ENCODE measurements at regions not wholly inside any gene's neighbourhood (a gene's known extent, or its start where the extent isn't known, plus 50 kb on each side); places are given as distances from the start of the nearest gene placed in this dataset.

DNA sequence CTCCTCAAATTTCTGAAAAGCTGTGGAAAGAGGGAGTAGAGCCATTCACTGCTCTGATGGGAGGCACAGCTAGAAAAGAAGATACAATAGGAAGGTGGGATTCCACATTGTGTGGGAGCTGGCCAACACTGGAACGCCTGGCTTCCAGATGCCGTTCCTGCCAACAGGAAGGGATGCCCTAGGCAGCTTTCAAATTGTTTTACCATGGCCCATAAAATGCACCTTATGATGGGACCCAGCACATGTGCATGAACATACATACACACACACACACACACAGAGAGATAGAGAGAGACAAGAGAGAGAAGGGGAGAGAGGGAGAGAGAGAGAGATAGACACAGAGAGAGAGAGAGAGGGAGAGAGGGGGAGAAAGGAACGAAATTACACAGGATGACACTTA lies 86.1 kb upstream of the BZW1 start:
- DNase-seq, result no peak

DNA sequence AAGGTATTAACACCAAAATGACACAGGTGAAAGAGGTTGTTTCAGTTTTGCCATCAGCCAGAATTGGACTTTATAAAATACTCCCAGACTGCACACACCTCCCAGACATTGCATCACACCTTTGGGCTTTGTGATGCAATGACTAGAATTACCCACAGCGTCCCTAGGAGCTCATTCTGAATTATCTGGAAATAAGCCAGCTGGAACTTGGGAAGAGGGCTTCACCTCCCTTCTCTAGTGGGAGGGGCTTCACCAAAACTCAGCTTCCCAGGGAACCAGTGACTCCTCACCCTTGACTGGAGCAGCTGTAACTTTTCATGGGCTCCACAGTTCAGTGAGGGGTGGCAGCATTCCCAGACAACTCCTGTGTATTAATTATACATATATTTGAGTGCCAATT lies 83.1 kb upstream of the BZW1 start:
- DNase-seq, result no peak

DNA sequence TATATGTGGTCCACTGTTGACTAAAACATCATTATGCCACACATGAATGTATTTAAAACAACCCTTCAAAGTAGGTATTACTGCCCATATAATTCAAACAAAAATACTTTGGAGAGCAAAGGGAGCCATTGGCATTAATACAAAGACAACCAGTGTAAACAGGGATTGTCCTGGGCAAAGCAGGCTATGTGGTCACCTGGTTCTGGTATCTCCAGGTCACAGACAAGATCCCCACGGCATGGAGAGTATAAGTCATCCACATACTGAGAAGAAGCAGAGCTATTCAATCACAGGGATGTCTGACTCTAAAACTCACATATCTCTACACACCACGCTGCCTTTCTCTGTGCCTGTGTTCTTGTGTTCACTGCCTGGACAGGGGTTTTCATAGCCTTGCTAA lies 81.4 kb upstream of the BZW1 start:
- no peak for DNase-seq

DNA sequence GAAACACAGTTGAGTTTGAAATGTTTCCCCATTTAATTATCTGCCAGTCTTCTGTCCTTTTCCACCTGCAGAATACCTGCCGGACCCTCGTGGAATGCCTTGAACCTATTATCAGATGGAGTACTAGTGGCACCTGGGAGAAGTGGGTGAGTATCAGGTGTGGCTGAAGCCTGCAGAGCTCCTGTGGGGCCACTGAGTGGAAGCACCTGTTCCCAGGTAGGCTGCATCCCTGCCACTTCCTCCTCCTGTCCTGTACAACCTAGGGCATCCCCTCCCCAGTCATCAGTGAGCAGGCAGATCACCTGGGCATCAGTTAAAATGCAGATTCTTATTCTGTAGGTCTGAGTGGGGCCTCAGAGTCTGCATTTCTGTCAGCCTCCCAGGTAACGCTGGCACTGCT lies 80.8 kb upstream of the BZW1 start:
- DNase-seq, result no peak

- no peak for DNase-seq
Observed at GRCh38 chr2:200732866-200733265, 78.8 kb upstream of the BZW1 start.

DNA sequence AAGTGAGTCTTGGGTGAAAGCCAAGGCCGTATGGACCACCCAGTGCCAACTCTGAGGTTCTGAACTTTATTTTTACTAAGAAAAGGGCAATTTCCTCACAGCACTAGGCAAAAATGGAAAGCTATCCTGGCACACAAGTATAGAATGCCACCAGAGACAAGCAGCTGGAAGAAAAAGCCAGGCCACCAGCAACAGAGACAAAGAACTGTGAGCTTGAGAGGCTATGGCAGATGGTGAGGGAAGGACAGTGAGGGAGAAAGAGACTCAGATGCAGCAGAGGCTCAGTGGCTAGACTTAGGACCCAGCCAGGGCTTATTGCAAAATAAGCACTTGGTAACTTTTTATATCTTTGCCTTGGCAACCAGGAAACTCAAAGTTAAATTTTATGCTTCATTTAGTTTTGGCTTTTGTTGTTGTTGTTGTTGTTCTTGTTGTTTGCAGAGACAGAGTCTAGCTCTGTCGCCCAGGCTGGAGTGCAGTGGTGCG lies 78.0 kb upstream of the BZW1 start:
- DNase-seq, result no peak

DNA sequence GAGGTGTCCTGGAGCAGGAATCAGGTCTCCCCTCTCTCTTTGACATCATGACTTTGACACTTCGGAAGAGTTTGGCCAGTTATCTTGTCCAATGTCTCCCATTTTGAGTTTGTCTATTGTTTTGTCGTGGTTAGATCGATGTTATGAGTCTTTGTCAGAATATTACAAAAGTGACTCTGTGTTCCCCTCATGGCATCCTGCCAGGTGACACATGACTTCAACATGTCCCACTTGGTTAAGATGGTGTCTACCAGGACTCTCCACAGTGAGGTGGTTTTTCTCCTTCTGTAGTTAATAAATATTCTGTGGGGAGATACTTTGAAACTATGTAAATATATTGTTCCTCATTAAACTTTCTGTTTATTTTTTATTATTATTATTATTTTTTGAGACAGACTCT lies 76.6 kb upstream of the BZW1 start:
- DNase-seq, result no peak

GRCh38 chr2:200736646-200737274 lies 75.0 kb upstream of the BZW1 start:
- no peak for DNase-seq

- no peak for DNase-seq
Observed at GRCh38 chr2:200737585-200737984, 74.1 kb upstream of the BZW1 start.

- no peak for DNase-seq
Observed at GRCh38 chr2:200738590-200738989, 73.1 kb upstream of the BZW1 start.

- no peak for DNase-seq
Observed at GRCh38 chr2:200740907-200741306, 70.8 kb upstream of the BZW1 start.

DNA sequence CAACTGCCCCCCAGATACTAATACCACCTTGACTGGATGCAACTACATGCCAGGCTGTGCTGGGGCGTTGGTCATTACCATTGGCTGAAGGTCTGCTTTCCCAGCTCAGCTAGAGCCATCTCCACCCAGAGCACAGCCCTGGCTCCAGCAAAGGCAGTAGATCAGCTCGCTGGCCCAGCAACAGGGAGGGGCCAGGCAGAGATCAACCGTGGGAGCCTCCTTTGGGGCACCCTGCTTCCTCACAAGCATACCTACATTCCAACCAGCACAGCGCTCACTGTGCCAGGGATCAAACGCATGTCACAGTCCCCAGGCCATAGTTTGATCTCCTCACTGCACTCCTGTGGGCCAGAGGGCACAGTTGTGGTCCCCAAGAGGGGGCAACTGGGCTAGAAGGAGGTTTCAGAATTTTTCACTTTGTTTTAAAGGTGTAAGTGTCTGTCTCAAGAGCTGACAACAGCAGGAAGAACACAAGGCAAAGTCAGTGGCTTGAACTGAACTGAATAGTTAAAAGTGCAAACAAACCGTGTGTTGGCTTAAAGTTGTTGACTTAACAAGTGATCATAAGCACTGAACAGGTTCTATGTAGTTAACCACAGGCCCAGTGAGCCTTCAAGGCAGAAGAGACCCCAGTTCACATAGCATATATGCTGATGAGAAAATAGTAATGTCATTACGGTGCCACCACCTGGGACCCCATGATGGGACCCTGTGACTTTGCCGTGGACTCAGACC lies 70.1 kb upstream of the BZW1 start:
- peak; percentile 15 for DNase-seq

- DNase-seq, result no peak
Observed at GRCh38 chr2:200742426-200742825, 69.3 kb upstream of the BZW1 start.

DNA sequence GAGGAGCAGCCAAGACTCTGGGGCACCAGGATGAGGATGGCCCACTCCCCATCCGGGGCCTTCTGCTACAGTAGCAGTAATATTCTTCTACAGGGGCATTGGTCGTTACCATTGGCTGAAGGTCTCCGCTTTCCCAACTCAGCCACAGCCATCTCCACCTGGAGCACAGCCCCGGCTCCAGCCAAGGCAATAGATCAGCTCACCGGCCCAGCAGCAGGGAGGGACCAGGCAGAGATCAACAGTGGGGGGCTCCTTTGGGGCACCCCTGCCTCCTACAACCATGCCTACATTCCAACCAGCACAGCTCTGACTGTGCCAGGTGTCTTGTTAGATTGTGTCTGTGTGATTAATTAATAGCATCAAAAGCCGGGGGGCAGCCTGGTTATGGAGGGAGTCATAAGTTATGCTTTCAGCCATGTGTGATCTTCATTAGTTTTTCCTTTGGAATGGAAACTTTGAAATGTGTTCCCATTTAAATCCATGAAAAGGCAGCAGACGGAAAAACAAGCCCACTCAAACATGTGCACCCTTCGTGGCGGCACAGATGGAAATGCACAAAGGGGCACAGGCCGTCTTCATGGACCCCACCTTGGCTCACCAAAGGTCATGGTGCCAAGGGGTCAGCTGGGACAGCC lies 68.6 kb upstream of the BZW1 start:
- DNase-seq, result no peak

- no peak for DNase-seq
Observed at GRCh38 chr2:200744201-200744602, 67.5 kb upstream of the BZW1 start.

DNA sequence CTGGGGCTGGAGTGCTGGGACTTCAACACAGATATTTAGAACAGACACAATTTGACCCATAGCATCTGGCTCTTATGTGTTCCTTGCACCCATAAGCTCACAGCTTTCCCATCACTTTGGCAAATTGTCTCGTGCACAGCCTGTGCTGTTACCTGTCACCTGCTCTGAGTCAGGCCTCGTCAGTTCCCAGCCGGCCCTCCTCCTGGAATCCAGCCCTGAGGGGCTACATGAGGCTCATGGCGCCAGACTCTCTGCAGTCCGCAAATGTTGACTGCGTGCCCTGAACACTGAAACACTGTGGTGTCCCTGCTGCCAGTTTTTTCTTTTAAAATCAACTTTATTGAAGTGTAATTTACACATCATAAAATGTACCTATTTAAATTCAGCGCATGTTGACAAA lies 65.4 kb upstream of the BZW1 start:
- no peak for DNase-seq

- DNase-seq, result no peak
Observed at GRCh38 chr2:200747668-200748618, 63.8 kb upstream of the BZW1 start.

DNA sequence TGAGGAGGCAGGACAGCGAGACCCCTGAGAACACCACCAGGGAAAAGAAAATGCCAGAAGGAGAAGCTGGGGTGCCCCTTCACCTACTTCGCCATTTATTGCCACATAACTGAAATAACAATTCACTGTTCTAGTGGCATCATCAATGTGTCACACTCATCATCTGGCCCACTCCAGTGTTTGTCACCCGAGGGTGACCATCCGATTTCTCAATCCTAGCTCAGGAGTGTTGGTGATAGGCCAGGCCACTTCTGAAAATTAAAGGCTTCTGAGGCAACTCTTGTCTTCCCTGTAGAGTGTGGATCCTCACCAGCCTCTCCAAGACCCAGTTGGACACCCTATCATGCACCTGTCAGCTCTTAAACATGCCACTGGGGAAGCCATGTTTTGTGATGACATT lies 62.9 kb upstream of the BZW1 start:
- no peak for DNase-seq

DNA sequence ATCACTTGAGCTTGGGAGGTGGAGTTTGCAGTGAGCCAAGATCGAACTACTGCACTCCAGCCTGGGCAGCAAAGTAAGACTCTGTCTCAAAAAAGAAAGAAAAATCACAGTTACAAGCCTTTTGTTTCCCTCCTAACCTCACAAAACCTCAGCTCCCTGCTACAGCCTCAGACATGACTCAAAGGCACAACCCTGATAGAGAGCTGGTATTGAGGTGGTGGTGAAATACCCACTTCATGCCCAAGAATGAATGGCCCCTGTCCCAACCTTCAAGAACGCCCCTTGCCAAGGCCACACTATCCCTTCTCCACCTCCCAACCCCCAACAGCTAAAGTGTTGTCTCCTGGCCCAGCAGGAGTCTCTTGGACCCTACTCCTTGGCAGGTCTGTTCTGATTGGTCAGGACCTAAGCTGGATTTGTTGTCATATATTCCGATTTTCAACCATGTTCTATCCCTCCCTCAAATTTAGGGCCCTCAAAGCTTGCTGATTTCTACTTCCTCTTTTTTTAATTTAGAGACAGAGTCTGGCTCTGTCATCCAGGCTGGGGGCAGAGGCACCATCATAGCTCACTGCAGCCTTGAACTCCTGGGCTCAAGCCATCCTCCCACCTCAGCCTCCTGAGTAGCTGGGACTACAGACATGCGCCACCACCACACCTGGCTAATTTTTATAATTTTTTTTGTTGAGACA lies 61.9 kb upstream of the BZW1 start:
- DNase-seq, result no peak

GRCh38 chr2:200750323-200750910 lies 61.3 kb upstream of the BZW1 start:
- DNase-seq, result no peak

- DNase-seq, result no peak
Observed at GRCh38 chr2:200751786-200752185, 59.9 kb upstream of the BZW1 start.

- DNase-seq, result no peak
Observed at GRCh38 chr2:200752332-200752731, 59.4 kb upstream of the BZW1 start.

Measured in NCI-H774 (cell line).